H1 (cell line): ENCODE measurements at regions not wholly inside any gene's neighbourhood (a gene's known extent, or its start where the extent isn't known, plus 50 kb on each side); places are given as distances from the start of the nearest gene placed in this dataset.

Source experiments
- CBX5 ChIP-seq: fragments of 300-800, 300-1000 bp; sonication (generic); IDR thresholded peaks from 2 replicates; pipeline ENCODE4 v1.7.1; 2016; ENCODE audit warnings: antibody characterized with exemption, low read length, low read depth
- EZH2 ChIP-seq: fragments of 200-600 bp; sonication (generic); IDR thresholded peaks from 2 replicates; pipeline ENCODE4 v1.7.1; 2012; ENCODE audit warnings: low read depth, mild to moderate bottlenecking, moderate library complexity, low read length, inconsistent platforms; ENCODE audit not compliant: severe bottlenecking
- POLR2A ChIP-seq, 2 experiments: IDR thresholded peaks; 1 replicate in 1 of 2; 2 replicates in 1 of 2; pipeline ENCODE4 v1.6.1; 2011; ENCODE audit warnings: low read depth in 2 of 2, low read length in 2 of 2, mild to moderate bottlenecking in 2 of 2; ENCODE audit errors: control extremely low read depth in 1 of 2
- RAD21 ChIP-seq, 2 experiments: IDR thresholded peaks in 1 of 2; conservative IDR thresholded peaks in 1 of 2; 2 replicates each; pipeline ENCODE4 v1.6.1; 2011; ENCODE audit warnings: low read depth in 2 of 2, low read length in 2 of 2, improper control_type of control experiment in 1 of 2, inconsistent platforms in 1 of 2, mild to moderate bottlenecking in 1 of 2, moderate library complexity in 1 of 2
- SP1 ChIP-seq: IDR thresholded peaks from 2 replicates; pipeline ENCODE4 v1.6.1; 2011; ENCODE audit warnings: low read depth, low read length
- SP2 ChIP-seq: IDR thresholded peaks from 2 replicates; pipeline ENCODE4 v1.6.1; 2012; ENCODE audit warnings: mild to moderate bottlenecking, low read length, inconsistent platforms
- TF ChIP-seq, protein P1 (sequence below): IDR thresholded peaks from 2 replicates; pipeline ENCODE4 v1.6.1; 2011; ENCODE audit warnings: low read length, improper control_type of control experiment

DNA sequence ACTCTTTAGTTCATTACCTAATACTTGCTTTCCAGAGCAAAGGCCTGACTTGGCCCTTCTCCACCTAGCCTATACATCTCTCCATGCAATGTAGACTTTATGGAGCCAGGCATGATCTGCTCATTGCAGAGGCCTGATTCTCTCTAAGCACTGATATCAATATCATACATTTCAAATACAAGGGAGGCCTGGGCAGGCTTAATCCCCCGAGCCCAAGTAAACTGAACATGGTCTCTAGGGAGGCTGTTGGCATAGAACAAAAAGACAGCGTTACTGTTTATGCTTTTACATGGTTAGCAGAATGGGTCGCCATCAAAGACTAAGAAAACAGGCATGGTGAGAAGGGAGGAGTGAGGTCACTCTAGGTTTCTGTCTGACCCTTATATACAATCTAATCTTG is 695.1 kb downstream of the ZEB2 start:
- no peak for TF ChIP-seq RAD21 (IDR thresholded peaks at IDR 0.05 in 1 of 2, conservative IDR thresholded peaks at IDR 0.05 in 1 of 2; ENCODE audit: low read depth in 2 of 2, low read length in 2 of 2)
- no peak for TF ChIP-seq SP2
- no peak for TF ChIP-seq SP1
- no peak for TF ChIP-seq POLR2A (IDR thresholded peaks at IDR 0.05; ENCODE audit: control extremely low read depth in 1 of 2, low read depth in 2 of 2, low read length in 2 of 2)
- no peak for TF ChIP-seq CBX5
- no peak for TF ChIP-seq EZH2
- TF ChIP-seq, protein P1, sequence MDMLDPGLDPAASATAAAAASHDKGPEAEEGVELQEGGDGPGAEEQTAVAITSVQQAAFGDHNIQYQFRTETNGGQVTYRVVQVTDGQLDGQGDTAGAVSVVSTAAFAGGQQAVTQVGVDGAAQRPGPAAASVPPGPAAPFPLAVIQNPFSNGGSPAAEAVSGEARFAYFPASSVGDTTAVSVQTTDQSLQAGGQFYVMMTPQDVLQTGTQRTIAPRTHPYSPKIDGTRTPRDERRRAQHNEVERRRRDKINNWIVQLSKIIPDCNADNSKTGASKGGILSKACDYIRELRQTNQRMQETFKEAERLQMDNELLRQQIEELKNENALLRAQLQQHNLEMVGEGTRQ, result no peak
